Trophoblast cell (in vitro differentiated cells and primary cell): ENCODE measurements at regions not wholly inside any gene's neighbourhood (a gene's known extent, or its start where the extent isn't known, plus 50 kb on each side); places are given as distances from the start of the nearest gene placed in this dataset.
A peak's percentile ranks its signal among the peaks of the same experiment; 100 is the strongest.
"Not testable (repeated sequence)": the region's sequence is repeated elsewhere in the genome, so short reads cannot be mapped to it uniquely, and the experiment has no call there.

ENCODE experiments used
- DNase-seq, 2 donors: peaks; one replicate each; pipeline ENCODE4 v3.0.0-alpha.2; 2016
- H2AFZ ChIP-seq: 2 replicates; pipeline ENCODE4 v1.6.1; 2013; ENCODE audit warnings: low read length, moderate library complexity, mild to moderate bottlenecking; ENCODE audit not compliant: insufficient read depth, poor library complexity
- H2AK5ac ChIP-seq: 2 replicates; pipeline ENCODE4 v1.6.1; 2013; ENCODE audit warnings: mild to moderate bottlenecking, low read length
- H2BK120ac ChIP-seq: 2 replicates; pipeline ENCODE4 v1.6.1; 2013; ENCODE audit warnings: low read length, mild to moderate bottlenecking, moderate library complexity; ENCODE audit not compliant: insufficient read depth, poor library complexity
- H2BK12ac ChIP-seq: 2 replicates; pipeline ENCODE4 v1.6.1; 2013; ENCODE audit warnings: mild to moderate bottlenecking, low read length, moderate library complexity
- H2BK5ac ChIP-seq: 2 replicates; pipeline ENCODE4 v1.6.1; 2013; ENCODE audit warnings: low read length, low read depth, moderate library complexity, mild to moderate bottlenecking; ENCODE audit not compliant: poor library complexity
- H3K14ac ChIP-seq: 2 replicates; pipeline ENCODE4 v1.6.1; 2013; ENCODE audit warnings: mild to moderate bottlenecking, low read length
- H3K18ac ChIP-seq: 2 replicates; pipeline ENCODE4 v1.6.1; 2013; ENCODE audit warnings: mild to moderate bottlenecking, low read length
- H3K23ac ChIP-seq: 2 replicates; pipeline ENCODE4 v1.6.1; 2013; ENCODE audit warnings: low read length
- H3K27ac ChIP-seq: 2 replicates; pipeline ENCODE4 v1.5.1; 2013; ENCODE audit warnings: low read depth, mild to moderate bottlenecking, inconsistent platforms, low read length, moderate library complexity
- H3K27me3 ChIP-seq: 2 replicates; pipeline ENCODE4 v1.6.1; 2013; ENCODE audit warnings: inconsistent platforms, mild to moderate bottlenecking, low read length, moderate library complexity; ENCODE audit not compliant: insufficient read depth
- H3K36me3 ChIP-seq, 2 experiments: 1 replicate in 1 of 2; 2 replicates in 1 of 2; pipeline ENCODE4 v1.6.1; 2013; ENCODE audit warnings: low read length in 2 of 2, mild to moderate bottlenecking in 2 of 2, moderate library complexity in 1 of 2; ENCODE audit not compliant: insufficient read depth in 2 of 2, control insufficient read depth in 1 of 2
- H3K4ac ChIP-seq: 2 replicates; pipeline ENCODE4 v1.6.1; 2013; ENCODE audit warnings: low read depth, mild to moderate bottlenecking, low read length, moderate library complexity
- H3K4me1 ChIP-seq, 2 experiments: 1 replicate in 1 of 2; 2 replicates in 1 of 2; pipeline ENCODE4 v1.6.1; 2013; ENCODE audit warnings: low read length in 2 of 2, mild to moderate bottlenecking in 2 of 2, moderate library complexity in 1 of 2; ENCODE audit not compliant: insufficient read depth in 2 of 2, control insufficient read depth in 1 of 2
- H3K4me2 ChIP-seq: 2 replicates; pipeline ENCODE4 v1.6.1; 2013; ENCODE audit warnings: inconsistent platforms, mild to moderate bottlenecking, low read length, moderate library complexity
- H3K4me3 ChIP-seq: 2 replicates; pipeline ENCODE4 v1.5.1; 2013; ENCODE audit warnings: mild to moderate bottlenecking, low read depth, low read length, inconsistent platforms
- H3K79me1 ChIP-seq: one replicate; pipeline ENCODE4 v1.6.1; 2013; ENCODE audit warnings: low read length
- H3K79me2 ChIP-seq: 2 replicates; pipeline ENCODE4 v1.6.1; 2013; ENCODE audit warnings: low read length, mild to moderate bottlenecking; ENCODE audit not compliant: control insufficient read depth, insufficient read depth, poor library complexity
- H3K9ac ChIP-seq: 2 replicates; pipeline ENCODE4 v1.6.1; 2013; ENCODE audit warnings: mild to moderate bottlenecking, low read length
- H3K9me3 ChIP-seq: 2 replicates; pipeline ENCODE4 v1.6.1; 2013; ENCODE audit warnings: low read depth, mild to moderate bottlenecking, control low read depth, inconsistent platforms, low read length; ENCODE audit not compliant: insufficient read depth
- H4K12ac ChIP-seq: 2 replicates; pipeline ENCODE4 v1.6.1; 2013; ENCODE audit warnings: low read depth, mild to moderate bottlenecking, low read length, moderate library complexity
- H4K8ac ChIP-seq: 2 replicates; pipeline ENCODE4 v1.6.1; 2013; ENCODE audit warnings: low read depth, mild to moderate bottlenecking, low read length, moderate library complexity
- H4K91ac ChIP-seq: one replicate; pipeline ENCODE4 v1.6.1; 2013; ENCODE audit warnings: low read depth, mild to moderate bottlenecking, low read length, moderate library complexity
- WGBS: extraction: QIAGEN DNeasy Blood & Tissue Kit; methylation state at CpG from one replicate; pipeline ENCODE4 v1.1.7; 2013; ENCODE audit warnings: missing lambda C conversion rate; ENCODE audit not compliant: insufficient read length, insufficient coverage; ENCODE audit errors: extremely low coverage; 5-methylcytosine and 5-hydroxymethylcytosine counted together

GRCh38 chr6:120447605-120448004 is 886.7 kb downstream of the TBC1D32 start:
- no peaks in the 10 kb centered on the region for H3K79me2 ChIP-seq
- no peak overlapping the region for H2BK5ac ChIP-seq
- H2BK120ac ChIP-seq = no peak overlapping the region
- no peak overlapping the region for H4K8ac ChIP-seq
- no peak overlapping the region for H3K4me2 ChIP-seq
- H4K12ac ChIP-seq = no peak overlapping the region
- H3K79me1 ChIP-seq = no peaks in the 10 kb centered on the region
- DNase-seq = peak in 1 of 2 donors; percentile 23
- no peak overlapping the region for H3K14ac ChIP-seq
- no peak overlapping the region for H4K91ac ChIP-seq
- H3K9ac ChIP-seq = no peak overlapping the region
- H3K27me3 ChIP-seq = no peaks in the 10 kb centered on the region
- no peak overlapping the region for H2BK12ac ChIP-seq
- no peak overlapping the region for H2AFZ ChIP-seq
- WGBS = no CpG with 5 or more reads among the region's 3 CpGs
- no peak overlapping the region for H3K23ac ChIP-seq
- H3K27ac ChIP-seq = no peak overlapping the region
- no peak overlapping the region for H3K18ac ChIP-seq
- no peaks in the 10 kb centered on the region for H3K36me3 ChIP-seq
- H2AK5ac ChIP-seq = no peak overlapping the region
- no peak overlapping the region for H3K4me3 ChIP-seq
- no peaks in the 10 kb centered on the region for H3K4me1 ChIP-seq
- no peak overlapping the region for H3K4ac ChIP-seq
- H3K9me3 ChIP-seq = no peaks in the 10 kb centered on the region

GRCh38 chr6:120432840-120433239 is 901.4 kb downstream of the TBC1D32 start:
- H3K4ac ChIP-seq, H2BK120ac ChIP-seq, H3K27me3 ChIP-seq, H4K91ac ChIP-seq, H3K9me3 ChIP-seq, H4K8ac ChIP-seq, H3K4me1 ChIP-seq, H3K23ac ChIP-seq, H3K9ac ChIP-seq, H2BK5ac ChIP-seq, H3K36me3 ChIP-seq, H3K4me2 ChIP-seq, H3K18ac ChIP-seq, H4K12ac ChIP-seq, H3K79me1 ChIP-seq, H2BK12ac ChIP-seq, H3K27ac ChIP-seq, H2AK5ac ChIP-seq, H3K4me3 ChIP-seq, H2AFZ ChIP-seq, H3K14ac ChIP-seq, H3K79me2 ChIP-seq, DNase-seq: not testable (repeated sequence)
- WGBS = no CpG with 5 or more reads among the region's 11 CpGs

- H3K18ac ChIP-seq = no peak overlapping the region
- H3K4me3 ChIP-seq = no peak overlapping the region
- no peak overlapping the region for H3K14ac ChIP-seq
- H2BK120ac ChIP-seq = no peak overlapping the region
- H2AK5ac ChIP-seq = no peak overlapping the region
- no peak for DNase-seq
- no peak overlapping the region for H4K91ac ChIP-seq
- H2BK12ac ChIP-seq = no peak overlapping the region
- no peaks in the 10 kb centered on the region for H3K27me3 ChIP-seq
- WGBS = no CpG with 5 or more reads among the region's 11 CpGs
- peaks cover 2% of the 10 kb centered on the region for H3K9me3 ChIP-seq
- H4K8ac ChIP-seq = no peak overlapping the region
- no peaks in the 10 kb centered on the region for H3K79me2 ChIP-seq
- no peak overlapping the region for H3K9ac ChIP-seq
- H3K27ac ChIP-seq = no peak overlapping the region
- no peak overlapping the region for H2AFZ ChIP-seq
- no peaks in the 10 kb centered on the region for H3K4me1 ChIP-seq
- H3K79me1 ChIP-seq = no peaks in the 10 kb centered on the region
- no peaks in the 10 kb centered on the region for H3K36me3 ChIP-seq
- H3K4ac ChIP-seq = no peak overlapping the region
- H4K12ac ChIP-seq = no peak overlapping the region
- no peak overlapping the region for H2BK5ac ChIP-seq
- no peak overlapping the region for H3K23ac ChIP-seq
- no peak overlapping the region for H3K4me2 ChIP-seq
Observed at GRCh38 chr6:120431841-120432240, 902.4 kb downstream of the TBC1D32 start.

GRCh38 chr6:120411394-120411793 is 922.9 kb downstream of the TBC1D32 start:
- H3K9ac ChIP-seq = no peak overlapping the region
- no peak overlapping the region for H3K23ac ChIP-seq
- H4K91ac ChIP-seq = no peak overlapping the region
- no peak overlapping the region for H3K4me2 ChIP-seq
- H3K14ac ChIP-seq = no peak overlapping the region
- WGBS = no CpG with 5 or more reads among the region's 3 CpGs
- no peak overlapping the region for H2AFZ ChIP-seq
- H3K4me1 ChIP-seq = no peaks in the 10 kb centered on the region
- H3K79me2 ChIP-seq = no peaks in the 10 kb centered on the region
- H3K4ac ChIP-seq = no peak overlapping the region
- H3K79me1 ChIP-seq = no peaks in the 10 kb centered on the region
- H2BK120ac ChIP-seq = no peak overlapping the region
- no peak overlapping the region for H2AK5ac ChIP-seq
- no peak overlapping the region for H2BK12ac ChIP-seq
- no peak for DNase-seq
- H3K18ac ChIP-seq = no peak overlapping the region
- H3K27me3 ChIP-seq = no peaks in the 10 kb centered on the region
- no peak overlapping the region for H2BK5ac ChIP-seq
- H3K27ac ChIP-seq = no peak overlapping the region
- no peak overlapping the region for H4K12ac ChIP-seq
- H3K9me3 ChIP-seq = no peaks in the 10 kb centered on the region
- no peaks in the 10 kb centered on the region for H3K36me3 ChIP-seq
- H4K8ac ChIP-seq = no peak overlapping the region
- H3K4me3 ChIP-seq = no peak overlapping the region
